ENCODE measurements at regions not wholly inside any gene's neighbourhood (a gene's known extent, or its start where the extent isn't known, plus 50 kb on each side); places are given as distances from the start of the nearest gene placed in this dataset.

DNA sequence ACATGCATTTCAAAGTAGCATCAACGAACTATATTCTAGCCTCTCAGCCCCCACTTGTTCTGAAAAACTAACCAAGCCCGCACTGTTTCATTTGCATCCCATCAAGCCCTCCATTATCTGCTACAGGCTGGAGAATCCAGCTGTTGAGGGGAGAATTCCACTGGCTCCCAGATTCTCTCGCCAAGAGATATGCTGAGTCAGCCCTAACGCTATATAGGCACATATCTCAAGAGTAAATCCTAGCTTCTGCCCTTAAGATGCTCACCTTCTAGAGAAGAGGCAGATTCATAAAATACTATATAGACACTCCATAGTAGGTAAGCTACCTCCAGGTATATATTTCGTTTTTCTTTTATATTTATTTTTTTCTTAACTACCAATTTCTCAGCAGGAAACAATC is 266.4 kb upstream of the TARS1 start:
- TF ChIP-seq, protein P1, sequence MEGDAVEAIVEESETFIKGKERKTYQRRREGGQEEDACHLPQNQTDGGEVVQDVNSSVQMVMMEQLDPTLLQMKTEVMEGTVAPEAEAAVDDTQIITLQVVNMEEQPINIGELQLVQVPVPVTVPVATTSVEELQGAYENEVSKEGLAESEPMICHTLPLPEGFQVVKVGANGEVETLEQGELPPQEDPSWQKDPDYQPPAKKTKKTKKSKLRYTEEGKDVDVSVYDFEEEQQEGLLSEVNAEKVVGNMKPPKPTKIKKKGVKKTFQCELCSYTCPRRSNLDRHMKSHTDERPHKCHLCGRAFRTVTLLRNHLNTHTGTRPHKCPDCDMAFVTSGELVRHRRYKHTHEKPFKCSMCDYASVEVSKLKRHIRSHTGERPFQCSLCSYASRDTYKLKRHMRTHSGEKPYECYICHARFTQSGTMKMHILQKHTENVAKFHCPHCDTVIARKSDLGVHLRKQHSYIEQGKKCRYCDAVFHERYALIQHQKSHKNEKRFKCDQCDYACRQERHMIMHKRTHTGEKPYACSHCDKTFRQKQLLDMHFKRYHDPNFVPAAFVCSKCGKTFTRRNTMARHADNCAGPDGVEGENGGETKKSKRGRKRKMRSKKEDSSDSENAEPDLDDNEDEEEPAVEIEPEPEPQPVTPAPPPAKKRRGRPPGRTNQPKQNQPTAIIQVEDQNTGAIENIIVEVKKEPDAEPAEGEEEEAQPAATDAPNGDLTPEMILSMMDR (IDR thresholded peaks at IDR 0.05; ENCODE audit: low read depth, low read length), result no peak
- no peak for TF ChIP-seq EZH2phosphoT487 (IDR thresholded peaks at IDR 0.05; ENCODE audit: low read depth)
